Mucosa of stomach (tissue), 1 donor: ENCODE measurements at regions not wholly inside any gene's neighbourhood (a gene's known extent, or its start where the extent isn't known, plus 50 kb on each side); places are given as distances from the start of the nearest gene placed in this dataset.

Source experiments
- H3K27me3 ChIP-seq: one replicate; pipeline ENCODE4 v1.7.0; 2013; ENCODE audit warnings: mild to moderate bottlenecking, low read length; ENCODE audit not compliant: control insufficient read depth, insufficient read depth
- H3K36me3 ChIP-seq: one replicate; pipeline ENCODE4 v1.7.0; 2013; ENCODE audit warnings: low read length; ENCODE audit not compliant: control insufficient read depth, insufficient read depth
- H3K4me1 ChIP-seq: one replicate; pipeline ENCODE4 v1.7.0; 2013; ENCODE audit warnings: mild to moderate bottlenecking, low read length; ENCODE audit not compliant: control insufficient read depth, insufficient read depth
- H3K4me3 ChIP-seq: one replicate; pipeline ENCODE4 v1.7.0; 2013; ENCODE audit warnings: low read length
- H3K9ac ChIP-seq: one replicate; pipeline ENCODE4 v1.7.0; 2013; ENCODE audit warnings: mild to moderate bottlenecking, low read length, moderate library complexity
- H3K9me3 ChIP-seq: one replicate; pipeline ENCODE4 v1.7.0; 2013; ENCODE audit warnings: mild to moderate bottlenecking, low read length, moderate library complexity; ENCODE audit not compliant: control insufficient read depth
- donor health status: Pancreatic carcinoma.

GRCh38 chr21:27825035-27825434, 858.1 kb upstream of the ADAMTS5 start:
- H3K36me3 ChIP-seq, result no peaks in the 10 kb centered on the region
- H3K9me3 ChIP-seq, result no peaks in the 10 kb centered on the region
- H3K27me3 ChIP-seq, result no peaks in the 10 kb centered on the region
- no peaks in the 10 kb centered on the region for H3K4me1 ChIP-seq
- H3K4me3 ChIP-seq, result no peak overlapping the region
- no peak overlapping the region for H3K9ac ChIP-seq

- Histone ChIP-seq H3K9ac (no peak overlapping the region), H3K9me3 (no peaks in the 10 kb centered on the region), H3K4me3 (no peak overlapping the region), H3K4me1 (no peaks in the 10 kb centered on the region), H3K27me3 (no peaks in the 10 kb centered on the region), H3K36me3 (no peaks in the 10 kb centered on the region)
Measured at GRCh38 chr21:27823652-27824201, 856.8 kb upstream of the ADAMTS5 start.

- Histone ChIP-seq H3K27me3 (no peaks in the 10 kb centered on the region), H3K4me3 (no peak overlapping the region), H3K4me1 (no peaks in the 10 kb centered on the region), H3K9ac (no peak overlapping the region), H3K9me3 (no peaks in the 10 kb centered on the region), H3K36me3 (no peaks in the 10 kb centered on the region)
Measured at GRCh38 chr21:27820342-27820741, 853.5 kb upstream of the ADAMTS5 start.

GRCh38 chr21:27819299-27819698, 852.4 kb upstream of the ADAMTS5 start:
- no peak overlapping the region for H3K9ac ChIP-seq
- no peaks in the 10 kb centered on the region for H3K4me1 ChIP-seq
- no peak overlapping the region for H3K4me3 ChIP-seq
- H3K27me3 ChIP-seq, result no peaks in the 10 kb centered on the region
- no peaks in the 10 kb centered on the region for H3K36me3 ChIP-seq
- H3K9me3 ChIP-seq, result no peaks in the 10 kb centered on the region

GRCh38 chr21:27818847-27819246, 852.0 kb upstream of the ADAMTS5 start:
- no peaks in the 10 kb centered on the region for H3K9me3 ChIP-seq
- H3K9ac ChIP-seq, result no peak overlapping the region
- no peak overlapping the region for H3K4me3 ChIP-seq
- H3K27me3 ChIP-seq, result no peaks in the 10 kb centered on the region
- H3K4me1 ChIP-seq, result no peaks in the 10 kb centered on the region
- no peaks in the 10 kb centered on the region for H3K36me3 ChIP-seq

- no peaks in the 10 kb centered on the region for H3K36me3 ChIP-seq
- no peaks in the 10 kb centered on the region for H3K9me3 ChIP-seq
- no peak overlapping the region for H3K9ac ChIP-seq
- H3K27me3 ChIP-seq, result no peaks in the 10 kb centered on the region
- H3K4me3 ChIP-seq, result no peak overlapping the region
- no peaks in the 10 kb centered on the region for H3K4me1 ChIP-seq
Measured at GRCh38 chr21:27817902-27818623, 851.2 kb upstream of the ADAMTS5 start.

- Histone ChIP-seq H3K9ac (no peak overlapping the region), H3K9me3 (no peaks in the 10 kb centered on the region)
Measured at GRCh38 chr21:27817074-27817473, 850.2 kb upstream of the ADAMTS5 start.

GRCh38 chr21:27816301-27816700, 849.4 kb upstream of the ADAMTS5 start:
- Histone ChIP-seq H3K4me1 (no peaks in the 10 kb centered on the region), H3K9ac (no peak overlapping the region), H3K4me3 (no peak overlapping the region), H3K9me3 (no peaks in the 10 kb centered on the region), H3K36me3 (no peaks in the 10 kb centered on the region), H3K27me3 (no peaks in the 10 kb centered on the region)

More at GRCh38 chr21:27817074-27817473, 850.2 kb upstream of the ADAMTS5 start:
- Histone ChIP-seq H3K4me1 (no peaks in the 10 kb centered on the region), H3K27me3 (no peaks in the 10 kb centered on the region), H3K36me3 (no peaks in the 10 kb centered on the region), H3K4me3 (no peak overlapping the region)

- Histone ChIP-seq H3K9ac (no peak overlapping the region), H3K27me3 (no peaks in the 10 kb centered on the region), H3K4me3 (no peak overlapping the region), H3K36me3 (no peaks in the 10 kb centered on the region), H3K9me3 (no peaks in the 10 kb centered on the region), H3K4me1 (no peaks in the 10 kb centered on the region)
Measured at GRCh38 chr21:27814226-27814625, 847.3 kb upstream of the ADAMTS5 start.

GRCh38 chr21:27813750-27814149, 846.9 kb upstream of the ADAMTS5 start:
- Histone ChIP-seq H3K9me3 (no peaks in the 10 kb centered on the region), H3K4me1 (no peaks in the 10 kb centered on the region), H3K9ac (no peak overlapping the region), H3K27me3 (no peaks in the 10 kb centered on the region), H3K4me3 (no peak overlapping the region), H3K36me3 (no peaks in the 10 kb centered on the region)

GRCh38 chr21:27813344-27813743, 846.5 kb upstream of the ADAMTS5 start:
- no peaks in the 10 kb centered on the region for H3K27me3 ChIP-seq
- H3K36me3 ChIP-seq, result no peaks in the 10 kb centered on the region
- no peaks in the 10 kb centered on the region for H3K9me3 ChIP-seq
- no peak overlapping the region for H3K4me3 ChIP-seq
- H3K4me1 ChIP-seq, result no peaks in the 10 kb centered on the region
- no peak overlapping the region for H3K9ac ChIP-seq

GRCh38 chr21:27812279-27812678, 845.4 kb upstream of the ADAMTS5 start:
- no peak overlapping the region for H3K9ac ChIP-seq
- H3K27me3 ChIP-seq, result no peaks in the 10 kb centered on the region
- no peaks in the 10 kb centered on the region for H3K9me3 ChIP-seq
- H3K4me3 ChIP-seq, result no peak overlapping the region
- no peaks in the 10 kb centered on the region for H3K4me1 ChIP-seq
- H3K36me3 ChIP-seq, result no peaks in the 10 kb centered on the region
